BJ (cell line): ENCODE measurements at regions not wholly inside any gene's neighbourhood (a gene's known extent, or its start where the extent isn't known, plus 50 kb on each side); places are given as distances from the start of the nearest gene placed in this dataset.

Experiments
- CTCF ChIA-PET: fragments of 350-600 bp; formaldehyde crosslinking; extraction: SDS; loops from one replicate; lab custom pipeline; 2021; ENCODE audit warnings: antibody characterized with exemption, inconsistent platforms; lab: Yijun Ruan, JAX
- POLR2A ChIA-PET: fragments of 300-600 bp; sonication (Branson Sonifier 250); formaldehyde crosslinking; extraction: SDS; loops from one replicate; lab custom pipeline; 2021; ENCODE audit warnings: antibody characterized with exemption; lab: Charles Lee
- DNase-seq: peaks from one replicate; pipeline ENCODE4 v3.0.0-alpha.2; 2011; ENCODE audit warnings: low read depth
- H3K27me3 ChIP-seq: 2 replicates; pipeline ENCODE4 v1.6.0; 2011; ENCODE audit warnings: low read length; ENCODE audit not compliant: control insufficient read depth, insufficient read depth
- H3K36me3 ChIP-seq: 2 replicates; pipeline ENCODE4 v1.5.1; 2011; ENCODE audit warnings: low read length; ENCODE audit not compliant: control insufficient read depth, insufficient read depth
- H3K4me3 ChIP-seq: 2 replicates; pipeline ENCODE4 v1.5.1; 2011; ENCODE audit warnings: low read depth, mild to moderate bottlenecking, control low read depth, low read length
- TF ChIP-seq, protein P1 (sequence below): IDR thresholded peaks from 2 replicates; pipeline ENCODE4 v1.5.1; 2011; ENCODE audit warnings: low read depth, mild to moderate bottlenecking, control low read depth, inconsistent platforms, low read length, moderate library complexity; ENCODE audit not compliant: insufficient read depth

DNA sequence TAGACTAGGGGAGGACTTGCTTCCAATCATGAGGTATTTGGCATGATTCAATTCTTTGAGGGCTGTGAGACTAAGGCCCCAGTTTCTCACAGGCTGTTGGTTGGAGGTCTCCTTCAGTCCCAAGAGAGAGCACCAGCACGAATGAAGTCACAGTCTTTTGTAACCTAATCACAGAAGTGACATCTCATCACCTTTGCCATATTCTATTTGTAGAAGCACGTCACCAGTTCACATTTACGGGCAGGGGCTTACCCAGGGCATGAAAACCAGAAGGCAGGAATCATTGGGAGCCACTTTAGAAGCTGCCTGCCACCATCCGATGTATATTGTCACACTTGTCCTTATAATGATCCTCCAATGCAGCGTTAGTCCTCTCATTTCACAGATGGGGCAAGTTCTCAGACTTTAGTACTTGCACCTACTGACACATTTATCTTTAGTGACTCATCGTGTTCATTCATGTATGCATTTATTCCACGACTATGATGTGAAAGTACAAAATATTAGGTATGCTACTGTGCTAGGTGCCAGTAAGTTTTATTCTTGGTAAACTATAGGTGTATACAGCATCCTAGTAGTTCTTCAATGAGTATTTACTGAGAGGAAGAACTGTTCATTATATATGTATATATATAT, 163.8 kb upstream of the PGRMC2 start:
- ChIA-PET CTCF (interaction anchor here (1.2 kb wide), 1 partner anchor 412 kb away, joined by 4 read pairs; no protein-coding TSS in a partner anchor), POLR2A (no interaction called here)
- no peak for DNase-seq
- Histone ChIP-seq H3K4me3 (no peak overlapping the region), H3K36me3 (no peaks in the 10 kb centered on the region), H3K27me3 (no peaks in the 10 kb centered on the region)
- TF ChIP-seq, protein P1, sequence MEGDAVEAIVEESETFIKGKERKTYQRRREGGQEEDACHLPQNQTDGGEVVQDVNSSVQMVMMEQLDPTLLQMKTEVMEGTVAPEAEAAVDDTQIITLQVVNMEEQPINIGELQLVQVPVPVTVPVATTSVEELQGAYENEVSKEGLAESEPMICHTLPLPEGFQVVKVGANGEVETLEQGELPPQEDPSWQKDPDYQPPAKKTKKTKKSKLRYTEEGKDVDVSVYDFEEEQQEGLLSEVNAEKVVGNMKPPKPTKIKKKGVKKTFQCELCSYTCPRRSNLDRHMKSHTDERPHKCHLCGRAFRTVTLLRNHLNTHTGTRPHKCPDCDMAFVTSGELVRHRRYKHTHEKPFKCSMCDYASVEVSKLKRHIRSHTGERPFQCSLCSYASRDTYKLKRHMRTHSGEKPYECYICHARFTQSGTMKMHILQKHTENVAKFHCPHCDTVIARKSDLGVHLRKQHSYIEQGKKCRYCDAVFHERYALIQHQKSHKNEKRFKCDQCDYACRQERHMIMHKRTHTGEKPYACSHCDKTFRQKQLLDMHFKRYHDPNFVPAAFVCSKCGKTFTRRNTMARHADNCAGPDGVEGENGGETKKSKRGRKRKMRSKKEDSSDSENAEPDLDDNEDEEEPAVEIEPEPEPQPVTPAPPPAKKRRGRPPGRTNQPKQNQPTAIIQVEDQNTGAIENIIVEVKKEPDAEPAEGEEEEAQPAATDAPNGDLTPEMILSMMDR: no peak

DNA sequence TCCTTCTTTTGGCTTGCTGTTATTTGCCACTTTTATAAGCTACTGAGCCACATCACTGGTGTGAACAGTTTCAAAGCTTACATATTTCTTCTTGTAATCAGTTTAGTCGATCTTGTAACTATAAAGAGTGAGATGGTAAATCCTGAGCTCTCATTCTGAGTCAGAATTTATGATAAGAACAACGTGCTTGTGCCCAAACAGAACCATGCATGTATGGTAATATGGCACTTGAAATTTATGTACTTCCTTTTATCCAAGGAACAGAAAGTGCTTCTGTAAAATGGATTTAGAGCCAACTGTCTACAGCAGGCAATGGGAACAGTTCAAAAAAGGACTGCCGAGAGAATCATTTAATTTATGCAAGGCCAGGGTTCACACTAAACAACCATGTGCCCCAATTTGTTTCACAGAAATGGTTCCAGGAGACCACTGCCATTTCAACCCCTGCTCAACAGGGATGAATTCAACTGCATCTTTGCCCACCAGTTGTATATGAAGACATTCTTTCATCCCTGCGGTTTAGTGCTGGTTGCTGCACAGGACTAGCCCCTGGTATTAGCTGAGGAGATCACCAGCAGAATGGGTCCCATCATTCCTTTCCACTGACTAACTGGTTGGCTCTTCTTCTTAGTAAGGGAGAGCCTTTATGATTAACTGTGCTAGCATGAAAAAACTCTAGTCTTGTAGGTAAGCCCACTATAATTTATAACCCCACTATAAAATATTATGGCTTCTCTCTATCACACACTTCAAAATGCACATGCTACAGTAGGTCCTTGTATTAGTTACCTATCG, 162.9 kb upstream of the PGRMC2 start:
- CTCF ChIA-PET: interaction anchor here (0.8 to 0.9 kb wide), 2 partner anchors 103 to 405 kb away, joined by 3 read pairs; no protein-coding TSS in a partner anchor
- Histone ChIP-seq H3K4me3 (no peak overlapping the region), H3K36me3 (no peaks in the 10 kb centered on the region), H3K27me3 (no peaks in the 10 kb centered on the region)
- POLR2A ChIA-PET: interaction anchor here (0.7 kb wide), 1 partner anchor 408 kb away, joined by 4 read pairs; no protein-coding TSS in a partner anchor
- no peak for DNase-seq
- TF ChIP-seq, protein P1: no peak

DNA sequence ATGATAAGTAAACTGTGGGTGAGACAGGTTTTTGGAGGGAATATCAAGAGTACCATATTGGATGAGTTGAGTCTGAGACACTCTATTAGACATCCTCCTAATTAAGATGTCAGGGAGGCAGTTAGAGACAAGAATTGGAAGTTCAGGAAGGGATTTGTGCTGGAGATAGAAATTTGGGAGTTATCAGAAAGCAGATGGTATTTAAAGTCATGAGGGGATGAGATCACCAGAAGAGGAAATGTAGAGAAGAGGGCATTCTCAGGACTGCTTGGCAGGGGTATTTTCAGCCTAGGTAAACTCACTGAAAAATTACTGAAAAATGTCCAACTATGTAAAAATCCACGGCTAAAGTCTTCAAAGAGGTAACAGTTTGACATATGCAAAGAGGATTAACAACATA, 161.6 kb upstream of the PGRMC2 start:
- no peak for DNase-seq
- Histone ChIP-seq H3K36me3 (no peaks in the 10 kb centered on the region), H3K27me3 (no peaks in the 10 kb centered on the region), H3K4me3 (no peak overlapping the region)
- POLR2A ChIA-PET: no interaction called here
- TF ChIP-seq, protein P1: no peak
- CTCF ChIA-PET: interaction anchor here (0.9 kb wide), 1 partner anchor 406 kb away, joined by 3 read pairs; no protein-coding TSS in a partner anchor

DNA sequence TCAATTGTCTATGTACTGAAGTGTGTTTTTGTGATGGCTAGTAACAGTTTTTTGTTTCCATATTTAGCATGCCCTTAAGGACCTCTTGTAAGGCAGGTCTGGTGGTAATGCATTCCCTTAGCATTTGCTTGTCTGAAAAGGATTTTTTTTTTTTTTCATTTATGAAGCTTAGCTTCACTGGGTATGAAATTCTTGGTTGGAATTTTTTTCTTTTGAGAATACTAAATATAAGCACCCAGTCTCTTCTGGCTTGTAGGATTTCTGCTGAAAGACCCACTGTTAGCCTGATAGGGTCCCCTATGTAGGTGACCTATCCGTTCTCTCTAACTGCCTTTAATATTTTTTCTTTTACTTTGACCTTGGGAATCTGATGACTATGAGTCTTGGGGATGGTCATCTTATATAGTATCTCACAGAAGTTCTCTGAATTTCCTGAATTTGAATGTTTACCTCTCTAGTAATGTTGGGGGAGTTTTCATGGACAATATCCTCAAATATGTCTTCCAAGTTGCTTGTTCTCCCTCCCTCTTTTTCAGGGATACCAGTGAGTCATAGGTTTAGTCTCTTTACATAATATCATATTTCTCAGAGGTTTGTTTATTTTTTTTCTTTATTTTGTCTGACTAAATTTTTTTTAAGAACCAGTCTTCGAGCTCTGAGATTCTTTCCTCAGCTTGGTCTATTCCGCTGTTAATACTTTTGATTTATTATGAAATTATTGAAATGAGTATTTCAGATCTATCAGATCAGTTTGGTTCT, 157.1 kb upstream of the PGRMC2 start:
- CTCF ChIA-PET: no interaction called here
- POLR2A ChIA-PET: interaction anchor here (0.6 kb wide), 1 partner anchor 106 kb away, joined by 3 read pairs; no protein-coding TSS in a partner anchor

More for the DNA sequence above, 157.1 kb upstream of the PGRMC2 start:
- Histone ChIP-seq H3K27me3 (no peaks in the 10 kb centered on the region), H3K4me3 (no peak overlapping the region), H3K36me3 (no peaks in the 10 kb centered on the region)
- TF ChIP-seq, protein P1: no peak
- no peak for DNase-seq
